Fibroblast of skin of right quadriceps (primary cell): ENCODE measurements at regions not wholly inside any gene's neighbourhood (a gene's known extent, or its start where the extent isn't known, plus 50 kb on each side); places are given as distances from the start of the nearest gene placed in this dataset.

Experiments
- DNase-seq: peaks from one replicate; pipeline ENCODE4 v3.0.0-alpha.2; 2013

DNA sequence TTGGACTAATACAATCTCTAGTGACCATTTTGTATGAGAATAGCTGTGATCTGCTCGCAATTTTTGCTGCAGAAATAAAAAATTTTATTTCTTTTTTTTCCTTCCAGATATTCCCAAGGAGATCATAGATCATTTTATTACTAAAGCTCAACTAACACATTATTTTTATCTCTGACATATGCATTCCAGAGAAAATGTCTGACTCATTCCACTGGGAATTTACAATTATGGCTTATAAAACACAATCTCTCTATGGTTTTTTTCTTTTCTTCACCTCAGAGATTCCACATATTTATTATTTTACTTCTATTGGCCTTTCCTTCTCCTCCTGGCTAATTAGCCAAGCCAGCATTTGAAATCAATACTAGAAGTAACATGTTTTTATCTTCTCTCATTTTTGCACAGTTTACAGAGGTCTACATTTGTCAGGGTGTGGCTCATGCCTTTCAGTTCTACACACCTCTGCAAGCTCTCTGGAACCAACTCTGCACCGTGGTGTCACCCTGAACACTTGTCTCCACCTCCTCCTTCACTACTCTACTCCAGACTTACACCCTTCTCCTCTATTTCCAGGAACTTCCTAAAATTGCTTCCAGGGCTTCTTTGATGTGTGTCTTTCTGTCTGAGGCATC lies 59.8 kb upstream of the GPM6A start:
- peak; percentile 7 for DNase-seq

DNA sequence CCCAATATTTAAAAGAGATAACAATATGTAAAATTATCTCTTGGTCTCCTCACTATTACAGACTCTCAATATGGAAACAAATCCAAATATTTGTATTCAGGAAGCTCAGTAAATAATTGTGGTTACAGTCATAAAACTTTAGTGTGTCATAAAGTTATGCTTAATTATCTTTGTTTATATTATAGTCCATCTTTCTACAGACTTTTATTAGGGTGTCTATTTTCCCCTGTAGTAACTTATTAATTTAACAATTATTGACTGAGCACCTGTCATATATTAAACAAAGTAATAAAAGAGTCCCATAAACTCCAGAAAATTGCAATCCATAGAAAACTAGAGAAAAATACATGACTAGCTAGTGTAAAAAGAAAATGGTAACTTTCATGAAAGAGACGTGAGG lies 61.6 kb upstream of the GPM6A start:
- no peak for DNase-seq

GRCh38 chr4:175874306-175874705 lies 62.2 kb upstream of the GPM6A start:
- DNase-seq, result no peak

DNA sequence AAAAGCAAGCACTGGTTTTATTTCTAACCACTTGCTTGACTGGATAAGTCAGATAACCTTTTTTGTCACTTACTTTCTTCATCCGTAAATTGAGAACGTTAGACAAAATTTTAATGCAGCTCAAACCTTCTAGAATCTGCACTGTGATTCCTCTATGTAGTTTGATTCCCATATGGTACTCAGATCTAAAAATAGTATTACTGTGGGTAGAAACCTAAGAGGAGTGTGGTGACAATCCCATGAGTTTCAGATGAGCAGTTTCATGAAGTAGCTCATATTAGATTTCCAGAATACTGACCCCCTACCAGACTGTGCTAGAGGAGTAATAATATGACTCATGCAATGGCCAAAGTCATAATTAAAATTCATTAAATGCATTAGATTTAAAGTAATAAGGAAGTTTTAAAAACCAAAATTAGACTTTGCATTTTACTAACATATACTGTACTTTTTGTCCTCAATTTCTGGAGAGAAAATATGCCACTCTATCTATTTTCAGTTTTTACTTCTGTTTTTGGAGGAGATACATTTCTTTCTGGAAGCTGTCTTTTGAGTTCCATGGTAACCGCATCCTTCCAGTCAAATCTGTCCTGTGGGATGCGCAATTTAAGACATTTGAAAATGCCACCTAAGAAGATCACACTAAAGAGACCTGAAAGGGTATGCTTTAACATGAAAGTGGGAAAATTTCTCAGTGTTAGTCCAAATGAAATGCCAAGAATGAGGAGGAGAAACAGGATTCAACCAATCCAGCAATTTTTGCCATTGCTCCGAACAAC lies 64.1 kb upstream of the GPM6A start:
- DNase-seq, result no peak

- DNase-seq, result no peak
Observed at GRCh38 chr4:175882891-175883290, 70.8 kb upstream of the GPM6A start.

DNA sequence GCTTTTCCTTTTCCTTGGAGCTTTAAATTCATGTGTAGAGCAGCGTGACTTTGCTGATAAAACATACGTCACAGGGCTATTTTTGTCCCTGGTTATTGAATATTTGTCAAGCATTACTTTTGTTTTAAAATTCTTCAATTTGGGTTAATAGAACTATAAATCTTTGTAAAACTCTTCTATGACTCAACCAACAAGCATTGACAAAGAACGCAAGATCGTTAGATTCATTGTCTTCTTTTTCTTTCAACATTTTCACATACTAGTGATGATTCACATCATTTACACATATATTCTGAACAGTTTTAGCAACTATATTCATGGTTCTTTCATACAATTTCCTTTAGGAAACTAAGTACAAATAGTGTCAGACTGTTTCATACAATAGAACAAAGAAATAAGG lies 72.0 kb upstream of the GPM6A start:
- peak; percentile 6 for DNase-seq

- no peak for DNase-seq
Observed at GRCh38 chr4:175891231-175891630, 79.2 kb upstream of the GPM6A start.

DNA sequence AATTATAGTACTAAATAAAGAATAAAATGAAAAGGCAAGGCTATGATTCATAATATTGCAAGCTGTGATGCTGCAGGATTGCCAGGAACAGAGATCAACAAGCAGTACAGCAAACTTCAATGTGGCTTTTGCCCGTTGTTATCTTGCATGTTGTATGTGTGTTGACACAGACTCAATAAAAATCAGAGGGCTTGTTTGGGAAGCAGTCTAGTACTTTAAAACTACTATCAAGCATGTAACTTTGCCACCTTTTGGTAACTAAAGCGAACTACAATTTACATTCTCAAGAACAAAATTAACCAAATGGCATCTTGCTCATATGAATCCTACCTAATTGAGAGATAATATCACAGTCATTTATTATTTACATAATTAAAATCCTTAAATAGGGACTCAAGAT lies 79.8 kb upstream of the GPM6A start:
- no peak for DNase-seq

DNA sequence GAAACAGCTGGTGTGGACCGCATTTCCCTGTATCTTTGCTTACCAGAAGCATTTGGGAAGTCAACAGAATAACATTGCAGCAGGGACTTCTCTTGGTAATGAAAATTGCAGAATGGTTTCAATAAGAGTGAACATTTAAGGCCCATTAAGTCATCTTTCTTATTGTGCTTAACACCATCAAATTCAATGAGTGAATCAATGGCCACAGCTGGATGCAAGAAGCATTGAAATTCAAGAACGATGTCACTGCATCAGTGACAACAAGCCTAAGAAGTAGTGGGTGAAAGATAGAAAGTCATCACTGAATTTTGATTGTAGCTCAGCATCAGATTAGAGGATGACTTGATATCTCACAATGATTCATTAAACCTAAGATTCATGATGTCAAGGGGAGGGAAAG lies 93.9 kb upstream of the GPM6A start:
- DNase-seq, result no peak

DNA sequence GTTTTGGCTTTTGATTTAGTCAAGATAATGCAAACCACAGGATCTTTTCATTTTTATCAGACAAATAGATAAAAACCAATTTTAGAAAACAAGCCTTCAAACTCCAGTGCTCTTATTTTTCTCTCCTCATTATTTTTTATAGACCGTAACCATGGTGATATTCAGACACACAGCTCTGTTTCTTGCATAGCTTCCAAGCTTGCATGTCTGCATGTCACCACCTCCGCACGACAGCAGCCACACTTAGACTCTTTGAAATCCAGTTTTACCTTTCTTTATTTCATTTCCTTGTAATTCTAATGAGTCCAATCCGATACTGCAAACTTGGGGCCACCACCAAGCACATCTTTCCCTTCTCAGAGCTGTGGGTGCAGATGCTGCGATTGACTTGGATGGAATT lies 94.3 kb upstream of the GPM6A start:
- DNase-seq, result no peak

- DNase-seq, result no peak
Observed at GRCh38 chr4:175910700-175911099, 98.6 kb upstream of the GPM6A start.

GRCh38 chr4:175916626-175917351 lies 104.7 kb upstream of the GPM6A start:
- DNase-seq, result no peak

GRCh38 chr4:175927121-175927520 lies 115.1 kb upstream of the GPM6A start:
- no peak for DNase-seq

GRCh38 chr4:175929441-175929840 lies 117.4 kb upstream of the GPM6A start:
- no peak for DNase-seq

DNA sequence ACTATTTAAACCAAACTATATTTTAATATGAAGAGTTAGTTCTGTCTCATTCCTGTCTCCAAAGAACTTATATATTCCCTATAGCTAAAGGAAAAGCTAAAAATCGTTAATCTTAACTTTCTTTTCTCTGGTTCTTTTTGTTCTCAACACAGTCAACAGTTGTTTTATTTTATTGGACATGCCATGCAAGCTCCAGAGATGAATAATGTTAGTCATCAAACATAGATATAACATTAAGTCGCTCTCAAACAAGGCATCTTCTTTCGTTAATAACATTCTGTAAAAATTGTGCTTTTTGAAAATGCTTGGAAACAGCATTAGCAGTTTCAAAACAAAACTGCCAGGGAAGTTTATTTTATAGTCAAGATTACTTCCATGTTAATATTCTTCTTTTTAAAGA lies 117.9 kb upstream of the GPM6A start:
- no peak for DNase-seq

- DNase-seq, result no peak
Observed at GRCh38 chr4:175930471-175930870, 118.4 kb upstream of the GPM6A start.

DNA sequence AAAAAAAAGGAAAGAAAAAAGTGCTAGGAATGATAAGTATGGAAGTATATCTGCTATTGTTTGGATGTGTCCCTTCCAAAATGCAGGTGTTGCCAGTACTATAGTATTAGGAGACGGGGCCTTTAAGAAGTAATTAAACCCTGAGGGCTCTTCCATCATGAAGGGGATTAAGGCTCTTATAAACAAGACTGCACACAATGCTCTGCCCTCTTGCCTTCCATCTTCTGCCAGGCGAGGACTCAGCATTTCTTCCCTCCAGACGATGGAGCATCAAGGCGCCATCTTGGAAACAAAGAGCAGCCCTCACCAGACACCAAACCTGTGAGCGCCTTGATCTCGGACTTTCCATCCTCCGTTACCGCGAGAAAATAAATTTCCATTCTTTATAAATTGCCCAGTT lies 120.1 kb upstream of the GPM6A start:
- DNase-seq, result no peak

- DNase-seq, result no peak
Observed at GRCh38 chr4:175934506-175934905, 122.4 kb upstream of the GPM6A start.

DNA sequence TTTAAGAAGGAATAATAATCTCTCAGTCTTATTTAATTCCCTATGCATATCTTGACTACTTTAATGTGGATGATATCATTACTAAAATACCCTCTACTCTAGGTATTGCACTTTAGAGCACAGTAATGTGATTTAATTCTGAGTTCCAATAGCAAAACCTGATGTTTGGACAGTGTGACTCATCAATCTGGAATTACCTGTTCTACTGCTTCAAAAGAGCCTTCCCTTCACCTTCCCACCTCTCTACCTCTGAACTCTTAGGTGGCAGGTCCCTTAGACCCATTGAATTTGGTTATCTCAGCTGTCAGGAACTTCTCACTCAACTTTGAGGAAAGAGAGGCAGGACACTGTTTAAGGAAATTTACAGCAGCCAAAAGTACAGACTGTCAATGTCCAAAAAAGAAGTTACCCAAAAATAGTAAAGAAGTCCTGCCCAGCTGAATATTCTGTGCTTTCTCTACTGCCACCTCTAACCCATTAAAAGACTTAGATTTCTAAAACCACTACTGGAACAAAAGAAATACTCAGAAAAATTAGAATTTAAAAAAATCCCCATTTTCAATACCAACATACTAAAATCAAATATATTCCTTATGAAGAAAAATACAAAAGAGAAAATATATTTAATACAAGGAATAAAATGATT lies 123.1 kb upstream of the GPM6A start:
- no peak for DNase-seq

DNA sequence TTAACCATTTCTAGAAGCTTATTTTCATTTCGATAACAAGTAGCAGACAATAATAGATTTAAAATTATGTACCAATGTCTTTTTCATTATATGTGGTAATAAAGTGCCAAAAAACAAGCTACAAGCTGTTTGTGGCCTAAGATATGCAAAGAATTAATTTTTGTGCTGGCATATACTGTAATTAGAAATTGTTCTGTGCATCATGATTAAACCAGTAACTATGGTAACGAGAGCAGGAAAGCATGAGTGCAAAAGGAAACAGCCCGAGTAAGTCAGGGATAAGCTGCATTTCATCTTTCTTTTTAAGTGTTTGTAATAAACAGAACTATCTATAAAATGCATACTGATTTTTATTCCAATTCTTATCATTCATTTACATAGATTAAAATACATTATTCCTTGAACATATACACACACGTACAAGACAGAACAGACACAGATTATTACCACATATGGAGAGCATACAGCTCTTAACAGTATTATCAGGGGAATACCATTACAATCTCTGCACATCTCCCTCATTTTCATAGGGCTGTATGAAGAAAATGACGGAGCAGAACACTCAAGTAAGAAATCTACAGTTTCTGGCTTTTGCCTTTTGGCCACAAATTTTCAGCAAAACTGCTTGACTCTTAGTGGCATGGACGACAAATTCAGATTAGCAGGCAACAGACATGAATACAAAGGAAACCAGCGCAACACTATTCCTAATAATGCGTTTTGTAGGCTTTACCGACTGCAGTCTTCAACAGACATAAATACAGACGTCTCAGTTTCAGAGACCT lies 121.3 kb upstream of the WDR17 start:
- DNase-seq, result no peak

GRCh38 chr4:175946472-175947116 lies 119.0 kb upstream of the WDR17 start:
- no peak for DNase-seq

DNA sequence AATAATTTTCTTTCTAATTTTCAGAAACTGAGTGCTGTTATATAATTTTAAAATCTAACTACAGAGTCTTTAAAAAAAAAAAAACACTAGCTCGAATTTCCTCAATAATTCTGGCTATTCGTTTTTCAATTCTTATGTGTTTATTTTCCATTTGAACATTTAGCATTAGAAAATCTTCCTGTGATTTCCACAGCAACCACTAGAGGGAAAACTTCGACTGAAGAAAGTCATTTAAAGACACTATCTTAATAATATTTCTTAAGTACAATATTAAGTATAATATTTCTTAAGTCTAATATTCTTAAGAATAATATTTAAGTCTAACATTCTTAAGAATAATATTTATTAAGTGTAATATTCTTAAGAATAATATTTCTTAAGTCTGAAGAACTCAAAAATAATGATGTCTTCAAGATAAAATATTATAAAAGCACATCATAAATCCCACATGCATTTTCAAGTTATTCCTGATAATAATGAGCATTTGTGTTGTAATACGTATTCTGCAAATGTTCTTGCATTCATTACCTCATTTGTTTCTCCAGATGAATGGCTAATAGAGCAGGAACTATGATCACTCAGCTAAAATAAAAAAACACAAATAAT lies 118.4 kb upstream of the WDR17 start:
- DNase-seq, result peak; percentile 12
